COLO668 (cell line): ENCODE measurements at regions not wholly inside any gene's neighbourhood (a gene's known extent, or its start where the extent isn't known, plus 50 kb on each side); places are given as distances from the start of the nearest gene placed in this dataset.

Experiments used
- DNase-seq: peaks from one replicate; lab custom pipeline; 2025; ENCODE audit not compliant: unreplicated experiment; lab: John Stamatoyannopoulos, UW

GRCh38 chr14:65278589-65278988, 133.9 kb upstream of the FUT8 start:
- no peak for DNase-seq

GRCh38 chr14:65279510-65279909, 133.0 kb upstream of the FUT8 start:
- no peak for DNase-seq

- no peak for DNase-seq
These were observed 132.6 kb upstream of the FUT8 start for GRCh38 chr14:65279958-65280357.

- no peak for DNase-seq
These were observed 131.9 kb upstream of the FUT8 start for GRCh38 chr14:65280653-65281052.

GRCh38 chr14:65281991-65282895, 130.3 kb upstream of the FUT8 start:
- no peak for DNase-seq

- DNase-seq: no peak
These were observed 129.7 kb upstream of the FUT8 start for GRCh38 chr14:65282896-65283253.

GRCh38 chr14:65286443-65286842, 126.1 kb upstream of the FUT8 start:
- no peak for DNase-seq

- DNase-seq: no peak
These were observed 125.0 kb upstream of the FUT8 start for GRCh38 chr14:65287264-65288131.

GRCh38 chr14:65290830-65291229, 121.7 kb upstream of the FUT8 start:
- no peak for DNase-seq

- no peak for DNase-seq
These were observed 121.0 kb upstream of the FUT8 start for GRCh38 chr14:65291531-65291930.

- DNase-seq: no peak
These were observed 117.7 kb upstream of the FUT8 start for GRCh38 chr14:65294816-65295215.

GRCh38 chr14:65296402-65296801, 116.1 kb upstream of the FUT8 start:
- no peak for DNase-seq

GRCh38 chr14:65296876-65297275, 115.7 kb upstream of the FUT8 start:
- DNase-seq: no peak

GRCh38 chr14:65297744-65298143, 114.8 kb upstream of the FUT8 start:
- DNase-seq: peak; percentile 71

GRCh38 chr14:65299826-65300225, 112.7 kb upstream of the FUT8 start:
- DNase-seq: no peak

GRCh38 chr14:65301862-65302539, 110.5 kb upstream of the FUT8 start:
- DNase-seq: no peak

- peak; percentile 73 for DNase-seq
These were observed 109.8 kb upstream of the FUT8 start for GRCh38 chr14:65302571-65303189.

GRCh38 chr14:65303190-65303898, 109.2 kb upstream of the FUT8 start:
- DNase-seq: no peak

GRCh38 chr14:65303899-65304222, 108.7 kb upstream of the FUT8 start:
- no peak for DNase-seq

- no peak for DNase-seq
These were observed 108.3 kb upstream of the FUT8 start for GRCh38 chr14:65304239-65304638.

- no peak for DNase-seq
These were observed 107.6 kb upstream of the FUT8 start for GRCh38 chr14:65304963-65305362.
